ENCODE measurements at regions not wholly inside any gene's neighbourhood (a gene's known extent, or its start where the extent isn't known, plus 50 kb on each side); places are given as distances from the start of the nearest gene placed in this dataset.

DNA sequence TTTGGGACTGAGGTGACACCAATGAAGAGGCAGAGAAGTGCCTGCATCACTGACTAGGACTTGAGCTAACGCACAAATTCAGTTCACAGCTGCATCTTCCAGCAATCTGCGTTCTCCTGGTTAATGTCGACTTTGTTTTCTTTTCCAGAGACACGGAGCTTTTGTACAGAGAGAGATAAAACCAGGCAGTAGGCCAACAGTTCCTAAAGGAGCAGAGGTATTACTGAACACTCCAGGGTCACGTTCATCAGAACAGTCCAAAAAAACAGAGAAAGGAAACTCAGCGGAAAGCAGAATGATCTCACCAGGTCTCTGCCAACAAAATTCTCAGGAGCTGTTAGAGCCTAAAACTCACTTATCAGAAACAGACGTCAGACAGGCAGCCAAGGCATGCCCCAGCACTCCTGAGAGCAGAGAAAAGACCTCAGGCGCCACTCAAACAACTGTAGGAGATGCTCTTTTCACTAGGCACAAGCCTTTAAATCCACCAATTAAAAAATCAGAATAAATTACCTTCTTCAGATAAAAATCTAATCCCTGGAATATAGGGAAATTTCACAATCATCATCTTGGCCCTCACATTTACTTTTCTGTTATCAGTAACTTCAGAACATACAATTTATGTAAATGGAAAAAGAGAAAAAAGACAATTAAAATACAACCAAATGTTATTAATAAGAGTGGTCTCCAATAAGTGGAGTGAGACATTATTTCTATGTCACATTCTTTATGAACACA lies 95.9 kb upstream of the SPTBN1 start:
- H3K27ac Mint-ChIP-seq: peak overlapping the region; percentile 12; the same call in 1 of the 2 replicates
- H3K4me1 Mint-ChIP-seq (ENCODE audit: low read depth): peaks cover 10% of the 10 kb centered on the region

DNA sequence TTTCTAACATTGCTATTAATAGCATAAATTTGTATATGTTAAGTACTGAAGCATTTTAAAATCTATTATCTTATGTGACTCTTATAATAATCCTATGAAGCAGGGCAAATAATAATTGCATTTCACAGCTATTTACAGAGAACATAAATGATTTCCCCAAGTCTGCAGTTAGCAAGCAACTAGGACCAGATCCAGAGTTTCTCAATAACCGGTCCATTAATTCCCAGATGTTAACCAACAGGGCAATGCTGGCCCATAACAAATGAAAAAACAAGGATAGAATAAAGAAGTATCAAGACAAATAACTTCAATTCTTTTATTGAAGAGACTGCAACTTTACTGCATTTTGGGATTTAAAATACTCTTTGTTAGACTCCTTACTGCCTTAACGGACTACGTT lies 91.7 kb upstream of the SPTBN1 start:
- Mint-ChIP-seq H3K27me3 (ENCODE audit: insufficient read depth) (peaks cover 10% of the 10 kb centered on the region), H3K9me3 (peaks cover 32% of the 10 kb centered on the region), H3K4me1 (ENCODE audit: low read depth) (peaks cover 10% of the 10 kb centered on the region), H3K27ac (no peak overlapping the region), H3K4me3 (no peak overlapping the region), H3K36me3 (ENCODE audit: low read depth) (peaks cover 12% of the 10 kb centered on the region; the same call in 1 of the 2 replicates)
- DNase-seq: no peak
- TF ChIP-seq, protein P1, sequence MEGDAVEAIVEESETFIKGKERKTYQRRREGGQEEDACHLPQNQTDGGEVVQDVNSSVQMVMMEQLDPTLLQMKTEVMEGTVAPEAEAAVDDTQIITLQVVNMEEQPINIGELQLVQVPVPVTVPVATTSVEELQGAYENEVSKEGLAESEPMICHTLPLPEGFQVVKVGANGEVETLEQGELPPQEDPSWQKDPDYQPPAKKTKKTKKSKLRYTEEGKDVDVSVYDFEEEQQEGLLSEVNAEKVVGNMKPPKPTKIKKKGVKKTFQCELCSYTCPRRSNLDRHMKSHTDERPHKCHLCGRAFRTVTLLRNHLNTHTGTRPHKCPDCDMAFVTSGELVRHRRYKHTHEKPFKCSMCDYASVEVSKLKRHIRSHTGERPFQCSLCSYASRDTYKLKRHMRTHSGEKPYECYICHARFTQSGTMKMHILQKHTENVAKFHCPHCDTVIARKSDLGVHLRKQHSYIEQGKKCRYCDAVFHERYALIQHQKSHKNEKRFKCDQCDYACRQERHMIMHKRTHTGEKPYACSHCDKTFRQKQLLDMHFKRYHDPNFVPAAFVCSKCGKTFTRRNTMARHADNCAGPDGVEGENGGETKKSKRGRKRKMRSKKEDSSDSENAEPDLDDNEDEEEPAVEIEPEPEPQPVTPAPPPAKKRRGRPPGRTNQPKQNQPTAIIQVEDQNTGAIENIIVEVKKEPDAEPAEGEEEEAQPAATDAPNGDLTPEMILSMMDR (IDR thresholded peaks at IDR 0.05): no peak

More for the DNA sequence above, 95.9 kb upstream of the SPTBN1 start:
- Mint-ChIP-seq H3K36me3 (ENCODE audit: low read depth) (0 out of 2 replicates have a peak, but pooled peaks cover 3% of the 10 kb centered on the region), H3K27me3 (ENCODE audit: insufficient read depth) (peaks cover 21% of the 10 kb centered on the region), H3K9me3 (peaks cover 3% of the 10 kb centered on the region), H3K4me3 (peak overlapping the region; percentile 68)
- DNase-seq: peak; percentile 25
- TF ChIP-seq, protein P1 (IDR thresholded peaks at IDR 0.05): no peak

DNA sequence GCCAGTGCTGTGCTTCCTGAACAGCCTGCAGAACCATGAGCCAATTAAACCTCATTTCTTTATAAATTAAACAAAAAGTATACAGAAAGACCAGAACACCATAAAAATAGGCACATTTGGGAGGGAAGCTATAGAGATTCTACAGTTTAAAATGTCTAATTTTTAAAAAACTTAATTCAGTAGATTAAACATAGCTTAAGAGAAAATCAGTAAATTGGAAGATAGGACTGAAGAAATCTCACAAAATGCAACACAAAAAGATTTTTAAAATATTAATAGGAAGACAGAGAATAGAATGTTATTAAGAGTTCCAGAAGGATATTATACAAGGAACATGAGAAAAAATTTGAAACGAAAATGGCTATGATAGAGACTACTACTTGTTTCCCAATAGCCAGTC lies 90.5 kb upstream of the SPTBN1 start:
- Mint-ChIP-seq H3K4me3 (no peak overlapping the region), H3K36me3 (ENCODE audit: low read depth) (peaks cover 12% of the 10 kb centered on the region; the same call in 1 of the 2 replicates), H3K9me3 (peaks cover 32% of the 10 kb centered on the region), H3K4me1 (ENCODE audit: low read depth) (peaks cover 3% of the 10 kb centered on the region), H3K27me3 (ENCODE audit: insufficient read depth) (peaks cover 10% of the 10 kb centered on the region), H3K27ac (no peak overlapping the region)
- no peak for DNase-seq
- TF ChIP-seq, protein P1 (IDR thresholded peaks at IDR 0.05): no peak

DNA sequence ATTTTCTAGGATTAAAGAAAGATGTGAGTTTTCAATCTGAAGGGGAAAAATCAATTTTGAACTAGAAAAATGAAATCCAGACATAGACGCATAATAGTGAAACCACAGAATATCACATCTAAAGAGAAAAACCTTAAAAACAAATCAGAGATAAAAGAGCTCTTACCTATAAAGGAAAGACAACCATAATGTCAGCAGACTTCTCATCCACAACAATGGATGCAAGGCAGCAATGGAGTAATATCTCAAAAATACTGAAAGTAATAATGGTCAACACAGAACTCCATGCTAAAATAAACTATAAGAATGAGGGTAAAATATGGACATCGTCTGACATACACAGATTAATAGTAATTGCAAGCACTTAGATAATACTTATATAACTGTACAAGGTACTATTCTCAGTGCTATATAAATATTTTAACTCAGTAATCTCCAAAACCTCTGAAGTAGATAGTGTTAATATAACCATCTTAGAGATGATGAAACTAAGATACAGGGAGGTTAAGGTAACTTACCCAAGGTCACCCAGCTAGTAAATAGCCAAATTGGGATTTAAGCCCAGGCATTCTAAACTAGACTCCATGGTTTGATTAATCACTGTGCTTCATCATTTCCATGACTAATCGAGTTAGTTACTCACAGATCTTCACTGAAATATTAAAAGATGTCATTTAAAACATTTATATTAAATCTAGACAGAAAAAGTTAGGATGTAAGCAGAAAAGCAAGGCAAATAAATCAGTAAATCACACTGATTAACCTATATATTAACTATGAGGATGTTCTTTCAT lies 89.4 kb upstream of the SPTBN1 start:
- TF ChIP-seq, protein P1 (IDR thresholded peaks at IDR 0.05): no peak
- Mint-ChIP-seq H3K4me1 (ENCODE audit: low read depth) (peaks cover 7% of the 10 kb centered on the region), H3K4me3 (no peak overlapping the region), H3K36me3 (ENCODE audit: low read depth) (peaks cover 12% of the 10 kb centered on the region; the same call in 1 of the 2 replicates), H3K9me3 (peaks cover 32% of the 10 kb centered on the region), H3K27ac (no peak overlapping the region), H3K27me3 (ENCODE audit: insufficient read depth) (peaks cover 11% of the 10 kb centered on the region)
- no peak for DNase-seq

DNA sequence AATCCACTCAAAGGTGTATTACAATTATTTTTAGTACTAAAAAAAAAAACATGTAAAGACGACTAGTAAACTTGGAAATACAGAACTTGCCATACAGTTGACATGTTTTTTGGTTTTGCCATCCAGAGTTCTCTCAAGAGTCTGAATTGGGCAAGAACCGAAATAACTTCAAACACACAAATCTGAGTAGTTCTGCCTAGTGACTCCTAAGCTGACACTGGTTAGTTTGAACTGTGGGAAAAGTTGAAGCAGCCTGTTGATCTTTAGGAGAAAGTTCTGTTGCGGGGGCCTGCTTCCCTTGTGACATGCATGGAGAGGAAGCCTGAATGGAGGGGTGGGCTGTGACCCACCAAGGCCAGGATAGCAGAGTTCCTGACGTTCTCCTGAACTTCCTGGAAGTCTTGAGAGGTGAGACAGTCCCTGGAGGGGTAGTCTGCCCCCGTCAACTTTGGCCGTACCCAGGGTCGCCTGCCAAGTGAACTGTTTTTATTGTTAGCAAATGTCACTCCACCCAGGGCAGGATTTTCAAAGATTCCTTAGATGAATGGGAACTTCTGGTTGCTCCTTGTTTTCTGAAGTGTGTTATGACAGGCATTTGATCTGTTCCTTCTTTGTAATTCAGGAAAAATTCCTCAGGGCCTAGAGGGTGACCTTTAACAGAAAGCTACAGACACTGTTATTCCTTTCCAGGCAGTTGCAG lies 85.6 kb upstream of the SPTBN1 start:
- H3K4me1 Mint-ChIP-seq (ENCODE audit: low read depth): peaks cover 7% of the 10 kb centered on the region
- H3K36me3 Mint-ChIP-seq (ENCODE audit: low read depth): peaks cover 9% of the 10 kb centered on the region; the same call in 1 of the 2 replicates
- H3K27me3 Mint-ChIP-seq (ENCODE audit: insufficient read depth): peaks cover 17% of the 10 kb centered on the region
- no peak overlapping the region for H3K4me3 Mint-ChIP-seq
- H3K27ac Mint-ChIP-seq: no peak overlapping the region
- DNase-seq: no peak
- TF ChIP-seq, protein P1 (IDR thresholded peaks at IDR 0.05): no peak
- peaks cover 25% of the 10 kb centered on the region for H3K9me3 Mint-ChIP-seq
